Neuronal stem cell (in vitro differentiated cells): ENCODE measurements at regions not wholly inside any gene's neighbourhood (a gene's known extent, or its start where the extent isn't known, plus 50 kb on each side); places are given as distances from the start of the nearest gene placed in this dataset.

Experiments used
- DNase-seq: peaks from one replicate; pipeline ENCODE4 v3.0.0-alpha.2; 2013; ENCODE audit warnings: low spot score
- H2AFZ ChIP-seq: one replicate; pipeline ENCODE4 v1.6.1; 2013; ENCODE audit warnings: mild to moderate bottlenecking, low read length, inconsistent platforms
- H2AK5ac ChIP-seq: 2 replicates; pipeline ENCODE4 v1.6.1; 2013; ENCODE audit warnings: low read depth, mild to moderate bottlenecking, inconsistent platforms, low read length, moderate library complexity, mixed read lengths
- H2BK120ac ChIP-seq: 2 replicates; pipeline ENCODE4 v1.6.1; 2013; ENCODE audit warnings: low read depth, mild to moderate bottlenecking, inconsistent platforms, low read length, moderate library complexity, mixed read lengths
- H2BK12ac ChIP-seq: one replicate; pipeline ENCODE4 v1.6.1; 2013; ENCODE audit warnings: low read length, inconsistent platforms
- H2BK15ac ChIP-seq: 2 replicates; pipeline ENCODE4 v1.6.1; 2013; ENCODE audit warnings: mild to moderate bottlenecking, low read length, inconsistent platforms, mixed read lengths
- H2BK5ac ChIP-seq: one replicate; pipeline ENCODE4 v1.6.1; 2013; ENCODE audit warnings: inconsistent platforms, mild to moderate bottlenecking, low read length, moderate library complexity
- H3K14ac ChIP-seq: one replicate; pipeline ENCODE4 v1.6.1; 2013; ENCODE audit warnings: low read length, inconsistent platforms
- H3K18ac ChIP-seq: 2 replicates; pipeline ENCODE4 v1.6.1; 2013; ENCODE audit warnings: low read length, inconsistent platforms
- H3K23ac ChIP-seq: 2 replicates; pipeline ENCODE4 v1.6.1; 2013; ENCODE audit warnings: low read depth, mild to moderate bottlenecking, mixed read lengths, low read length, inconsistent platforms; ENCODE audit not compliant: poor library complexity
- H3K27ac ChIP-seq: replicated peaks from 3 replicates; pipeline ENCODE4 v1.5.1; 2013; ENCODE audit warnings: low read length, inconsistent platforms
- H3K27me3 ChIP-seq, 3 experiments: 2 replicates each; pipeline ENCODE4 v1.6.1; 2013; ENCODE audit warnings: low read length in 3 of 3, mild to moderate bottlenecking in 2 of 3, inconsistent platforms in 1 of 3, low read depth in 1 of 3, mixed read lengths in 1 of 3, moderate library complexity in 1 of 3; ENCODE audit not compliant: control insufficient read depth in 3 of 3, insufficient read depth in 3 of 3
- H3K36me3 ChIP-seq, 2 donors: replicated peaks in 1 of 2; 2 replicates each; pipeline ENCODE4 v1.6.1; 2013; ENCODE audit warnings: low read length in 2 of 2; ENCODE audit not compliant: control insufficient read depth in 2 of 2, insufficient read depth in 2 of 2
- H3K4ac ChIP-seq: 2 replicates; pipeline ENCODE4 v1.6.1; 2013; ENCODE audit warnings: inconsistent platforms, mild to moderate bottlenecking, low read length, moderate library complexity
- H3K4me1 ChIP-seq, 2 donors: 1 replicate in 1 of 2; 2 replicates in 1 of 2; pipeline ENCODE4 v1.6.1; 2013; ENCODE audit warnings: low read length in 2 of 2, low read depth in 1 of 2; ENCODE audit not compliant: control insufficient read depth in 2 of 2, insufficient read depth in 1 of 2
- H3K4me2 ChIP-seq: one replicate; pipeline ENCODE4 v1.6.1; 2013; ENCODE audit warnings: mild to moderate bottlenecking, low read length, inconsistent platforms; ENCODE audit not compliant: insufficient read depth, poor library complexity, severe bottlenecking
- H3K4me3 ChIP-seq, 2 donors: 2 replicates each; pipeline ENCODE4 v1.5.1; 2013; ENCODE audit warnings: low read length in 2 of 2, mild to moderate bottlenecking in 2 of 2, inconsistent platforms in 1 of 2, moderate library complexity in 1 of 2
- H3K79me1 ChIP-seq: one replicate; pipeline ENCODE4 v1.6.1; 2013; ENCODE audit warnings: low read depth, mild to moderate bottlenecking, inconsistent platforms, low read length, moderate library complexity
- H3K9ac ChIP-seq: one replicate; pipeline ENCODE4 v1.6.1; 2013; ENCODE audit warnings: mild to moderate bottlenecking, low read depth, low read length, inconsistent platforms; ENCODE audit not compliant: poor library complexity
- H3K9me3 ChIP-seq, 2 donors: replicated peaks in 1 of 2; 2 replicates each; pipeline versions ENCODE3 to v1.6.1; 2013; ENCODE audit warnings: low read length in 2 of 2, mild to moderate bottlenecking in 2 of 2, inconsistent platforms in 1 of 2, low read depth in 1 of 2, mixed read lengths in 1 of 2, moderate library complexity in 1 of 2; ENCODE audit not compliant: control insufficient read depth in 2 of 2, insufficient read depth in 1 of 2
- H4K8ac ChIP-seq: one replicate; pipeline ENCODE4 v1.6.1; 2013; ENCODE audit warnings: low read depth, mild to moderate bottlenecking, inconsistent platforms, low read length, moderate library complexity
- H4K91ac ChIP-seq: one replicate; pipeline ENCODE4 v1.6.1; 2013; ENCODE audit warnings: low read length, low read depth, mild to moderate bottlenecking, inconsistent platforms; ENCODE audit not compliant: poor library complexity
- WGBS, 2 donors: extraction: QIAGEN DNeasy Blood & Tissue Kit; methylation state at CpG; one replicate each; pipeline ENCODE4 v1.1.7; 2013; ENCODE audit warnings: missing lambda C conversion rate in 2 of 2, mixed read lengths in 1 of 2; ENCODE audit not compliant: insufficient read length in 2 of 2, insufficient replicate concordance in 1 of 2; ENCODE audit errors: extremely low coverage in 2 of 2; 5-methylcytosine and 5-hydroxymethylcytosine counted together

- no peak overlapping the region for H2BK120ac ChIP-seq
- no peak overlapping the region for H3K14ac ChIP-seq
- H3K27me3 ChIP-seq, result no peaks in the 10 kb centered on the region
- no peak overlapping the region for H4K8ac ChIP-seq
- no peak overlapping the region for H3K18ac ChIP-seq
- H4K91ac ChIP-seq, result no peak overlapping the region
- no peak overlapping the region for H3K4ac ChIP-seq
- no peak overlapping the region for H3K27ac ChIP-seq
- H3K4me2 ChIP-seq, result no peak overlapping the region
- H3K4me3 ChIP-seq, result no peak overlapping the region
- no peaks in the 10 kb centered on the region for H3K36me3 ChIP-seq
- H3K79me1 ChIP-seq, result no peaks in the 10 kb centered on the region
- DNase-seq, result no peak
- WGBS, 2 donors, result no CpG with 5 or more reads among the region's 6 CpGs
- H3K23ac ChIP-seq, result no peak overlapping the region
- H2BK5ac ChIP-seq, result no peak overlapping the region
- H3K9me3 ChIP-seq, result peaks cover 2 to 12% of the 10 kb centered on the region in 2 donors
- H2AK5ac ChIP-seq, result no peak overlapping the region
- H3K4me1 ChIP-seq, result peaks cover 6 to 22% of the 10 kb centered on the region in 2 donors
- H2BK15ac ChIP-seq, result no peak overlapping the region
- H2AFZ ChIP-seq, result peak overlapping the region; percentile 1
- H2BK12ac ChIP-seq, result no peak overlapping the region
- H3K9ac ChIP-seq, result no peak overlapping the region
These were observed 143.7 kb downstream of the SNX19 start for GRCh38 chr11:130772266-130773227.

- no peak overlapping the region for H2BK120ac ChIP-seq
- no peak overlapping the region for H2BK12ac ChIP-seq
- peaks cover 4 to 17% of the 10 kb centered on the region in 2 donors for H3K9me3 ChIP-seq
- no peak overlapping the region for H2AFZ ChIP-seq
- H2BK15ac ChIP-seq, result no peak overlapping the region
- no peak overlapping the region for H4K8ac ChIP-seq
- no peak overlapping the region for H4K91ac ChIP-seq
- H3K4ac ChIP-seq, result no peak overlapping the region
- no peak overlapping the region for H3K14ac ChIP-seq
- no peak overlapping the region for H3K18ac ChIP-seq
- no peak overlapping the region for H3K9ac ChIP-seq
- H3K36me3 ChIP-seq, result no peaks in the 10 kb centered on the region
- WGBS, 2 donors, result no CpG with 5 or more reads among the region's 5 CpGs
- H3K27ac ChIP-seq, result no peak overlapping the region
- no peak overlapping the region for H3K4me3 ChIP-seq
- H3K4me1 ChIP-seq, result peaks cover 6 to 22% of the 10 kb centered on the region in 2 donors
- H2AK5ac ChIP-seq, result no peak overlapping the region
- no peaks in the 10 kb centered on the region for H3K27me3 ChIP-seq
- H3K23ac ChIP-seq, result no peak overlapping the region
- no peak for DNase-seq
- H3K4me2 ChIP-seq, result no peak overlapping the region
- no peak overlapping the region for H2BK5ac ChIP-seq
- H3K79me1 ChIP-seq, result no peaks in the 10 kb centered on the region
These were observed 142.9 kb downstream of the SNX19 start for GRCh38 chr11:130773244-130773820.

- Histone ChIP-seq H3K14ac (no peak overlapping the region), H3K4me1 (peaks cover 8 to 22% of the 10 kb centered on the region in 2 donors), H2BK5ac (no peak overlapping the region), H3K27me3 (no peaks in the 10 kb centered on the region), H3K4ac (no peak overlapping the region), H3K18ac (peak overlapping the region; percentile 40), H4K8ac (no peak overlapping the region), H3K9ac (no peak overlapping the region), H3K36me3 (no peaks in the 10 kb centered on the region), H3K27ac (no peak overlapping the region), H4K91ac (peak overlapping the region; percentile 4), H2BK12ac (no peak overlapping the region), H2BK15ac (no peak overlapping the region), H2AK5ac (no peak overlapping the region), H3K4me2 (no peak overlapping the region), H2AFZ (no peak overlapping the region), H3K79me1 (no peaks in the 10 kb centered on the region), H2BK120ac (no peak overlapping the region), H3K23ac (no peak overlapping the region), H3K9me3 (peaks cover 2 to 8% of the 10 kb centered on the region in 2 donors), H3K4me3 (no peak overlapping the region)
- no CpG with 5 or more reads among the region's 3 CpGs for WGBS, 2 donors
- no peak for DNase-seq
These were observed 141.6 kb downstream of the SNX19 start for GRCh38 chr11:130774703-130775102.
